HG02870 (cell line): ENCODE measurements at regions not wholly inside any gene's neighbourhood (a gene's known extent, or its start where the extent isn't known, plus 50 kb on each side); places are given as distances from the start of the nearest gene placed in this dataset.

Experiments used
- ATAC-seq: cut with Tn5 transposase; IDR thresholded peaks from one replicate; pipeline ENCODE4 v1.9.1; 2021; ENCODE audit warnings: mild to moderate bottlenecking, moderate library complexity; ENCODE audit not compliant: unreplicated experiment

GRCh38 chr2:41894563-41895333 is 153.1 kb upstream of the PKDCC start:
- no peak for ATAC-seq

GRCh38 chr2:41895334-41895664 is 152.5 kb upstream of the PKDCC start:
- no peak for ATAC-seq

- ATAC-seq: peak; percentile 97
Observed at GRCh38 chr2:41896186-41896846, 151.5 kb upstream of the PKDCC start.

DNA sequence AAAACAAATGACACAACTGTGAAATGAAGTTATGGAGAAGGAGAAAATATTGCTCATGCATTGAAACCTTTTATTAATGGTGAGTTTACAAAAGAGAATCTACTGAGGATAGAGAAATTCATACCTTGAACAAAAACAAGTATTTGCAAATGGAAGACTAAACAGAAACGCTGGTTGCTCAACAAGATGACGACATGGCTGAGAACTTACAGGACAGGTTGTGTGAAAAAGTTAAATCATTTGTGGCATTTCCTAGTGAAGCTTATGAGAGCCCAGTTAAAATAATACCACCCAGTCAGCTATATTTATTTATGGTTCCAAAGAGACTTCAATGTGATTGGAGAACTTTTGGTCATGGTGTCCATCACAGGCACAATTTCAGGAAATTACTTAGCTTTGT is 148.6 kb upstream of the PKDCC start:
- ATAC-seq: no peak

GRCh38 chr2:41900101-41900577 is 147.7 kb upstream of the PKDCC start:
- no peak for ATAC-seq

DNA sequence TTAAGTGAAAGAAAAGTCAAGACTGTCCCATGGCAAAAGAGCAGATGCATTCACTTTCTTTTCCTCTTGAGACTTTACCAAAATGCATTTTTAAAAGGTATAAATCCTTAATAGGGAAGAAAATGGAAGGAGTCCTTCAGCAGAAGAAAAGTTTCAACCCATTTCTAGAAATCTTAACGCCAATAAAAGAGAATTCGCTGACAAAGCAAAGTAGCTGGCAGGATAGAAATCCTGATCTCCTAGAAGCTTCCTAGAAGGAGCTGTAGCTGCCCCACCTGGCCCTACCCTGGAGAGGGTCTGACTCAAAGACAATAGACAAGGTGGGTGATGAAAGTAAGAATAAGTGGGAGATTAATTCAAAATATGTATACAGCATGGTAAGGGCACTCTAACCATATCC is 144.9 kb upstream of the PKDCC start:
- no peak for ATAC-seq

GRCh38 chr2:41903474-41904135 is 144.2 kb upstream of the PKDCC start:
- no peak for ATAC-seq

GRCh38 chr2:41904459-41904858 is 143.4 kb upstream of the PKDCC start:
- ATAC-seq: no peak

- ATAC-seq: no peak
Observed at GRCh38 chr2:41905597-41906337, 142.1 kb upstream of the PKDCC start.

DNA sequence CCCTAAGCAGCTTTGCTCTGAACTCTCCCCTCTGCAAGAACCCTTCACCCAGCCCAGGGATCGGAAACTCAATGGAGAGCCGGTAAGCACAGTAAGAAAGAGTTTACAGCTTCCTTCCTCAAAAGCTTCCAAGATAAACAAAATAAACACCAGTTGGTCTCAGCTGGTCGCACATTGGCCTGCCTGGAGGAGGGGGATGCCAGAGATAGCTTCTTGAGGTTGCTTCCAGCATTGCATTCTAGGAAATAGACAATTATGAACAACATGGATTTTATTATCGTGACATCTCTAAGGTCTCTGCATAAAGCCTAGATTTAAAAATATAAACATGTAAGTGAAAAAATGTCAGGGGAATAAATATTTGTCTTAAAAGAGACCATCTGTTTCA is 141.5 kb upstream of the PKDCC start:
- ATAC-seq: no peak

GRCh38 chr2:41907141-41907540 is 140.7 kb upstream of the PKDCC start:
- no peak for ATAC-seq

GRCh38 chr2:41907771-41908207 is 140.0 kb upstream of the PKDCC start:
- no peak for ATAC-seq

DNA sequence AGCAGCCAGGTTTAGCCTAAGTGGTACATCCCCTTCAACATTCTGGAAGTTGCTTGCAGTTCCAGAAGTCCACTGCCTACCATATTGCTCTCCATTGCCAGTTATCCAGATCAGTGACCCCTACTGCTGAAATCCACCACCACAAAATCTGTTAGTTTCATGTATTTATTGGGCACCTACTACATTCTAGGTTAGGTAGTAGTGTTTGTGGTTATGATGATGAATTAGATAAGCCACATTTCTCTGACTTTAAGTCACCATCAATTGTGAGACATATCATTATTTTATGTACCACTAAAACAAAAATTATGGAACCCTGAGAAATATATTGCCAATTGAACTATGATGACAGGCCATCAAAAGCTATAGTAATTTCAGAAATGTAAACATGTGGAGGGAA is 139.5 kb upstream of the PKDCC start:
- no peak for ATAC-seq

DNA sequence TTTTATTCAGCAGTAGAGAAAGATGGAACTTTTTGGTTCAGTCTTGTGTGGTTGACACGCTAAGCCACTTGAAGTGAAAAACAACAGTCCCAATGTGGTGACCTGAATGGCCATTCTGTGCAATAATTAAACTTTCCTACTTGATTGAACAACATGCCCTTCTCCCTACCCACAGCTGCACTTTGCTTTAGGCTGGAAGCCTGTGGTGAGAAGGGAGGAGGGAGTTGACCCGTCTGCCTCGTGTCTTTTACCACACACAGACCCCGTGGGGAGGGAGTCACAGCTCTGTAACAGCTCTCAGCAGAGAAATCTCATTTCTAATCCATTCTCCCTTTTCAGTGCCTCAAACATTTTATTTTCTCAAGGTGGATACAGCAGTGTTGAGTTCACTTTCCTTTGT is 138.2 kb upstream of the PKDCC start:
- no peak for ATAC-seq

DNA sequence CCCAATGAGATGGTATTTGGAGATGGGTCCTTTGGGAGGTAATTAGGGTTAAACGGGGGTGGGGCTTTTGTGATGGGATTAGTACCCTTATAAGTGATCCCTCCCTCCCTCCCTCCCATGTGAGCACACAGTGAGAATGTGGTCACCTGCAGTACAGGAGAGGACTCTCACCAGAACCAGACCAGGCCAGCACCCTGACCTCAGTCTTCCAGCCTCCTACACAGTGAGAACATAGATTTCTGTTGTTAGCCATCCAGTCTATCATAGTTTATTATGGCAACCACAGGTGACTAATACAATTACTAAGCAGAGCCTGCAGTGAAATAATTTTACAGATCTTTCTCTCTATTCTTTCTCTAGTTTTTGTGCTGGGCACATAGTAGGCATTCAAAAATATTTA is 137.7 kb upstream of the PKDCC start:
- ATAC-seq: no peak

DNA sequence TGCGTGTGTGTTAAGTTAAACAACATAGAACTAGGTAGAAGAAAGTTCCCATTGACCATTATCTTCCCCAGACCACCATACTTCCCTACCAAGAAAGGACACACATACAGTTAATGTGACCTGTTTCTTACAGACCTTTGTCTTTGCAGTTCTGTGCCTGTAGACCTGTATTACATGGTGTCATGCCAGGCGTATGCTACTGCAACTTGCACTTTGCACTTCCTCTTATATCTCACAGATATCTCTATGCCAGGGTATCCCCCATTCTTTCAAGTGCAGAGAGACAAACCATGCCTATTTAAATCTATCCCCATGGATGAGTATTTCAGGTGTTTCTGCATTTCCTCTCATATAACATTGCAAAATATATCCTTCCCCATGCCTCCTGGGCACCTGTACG is 136.8 kb upstream of the PKDCC start:
- ATAC-seq: no peak

- ATAC-seq: no peak
Observed at GRCh38 chr2:41912337-41912736, 135.5 kb upstream of the PKDCC start.

DNA sequence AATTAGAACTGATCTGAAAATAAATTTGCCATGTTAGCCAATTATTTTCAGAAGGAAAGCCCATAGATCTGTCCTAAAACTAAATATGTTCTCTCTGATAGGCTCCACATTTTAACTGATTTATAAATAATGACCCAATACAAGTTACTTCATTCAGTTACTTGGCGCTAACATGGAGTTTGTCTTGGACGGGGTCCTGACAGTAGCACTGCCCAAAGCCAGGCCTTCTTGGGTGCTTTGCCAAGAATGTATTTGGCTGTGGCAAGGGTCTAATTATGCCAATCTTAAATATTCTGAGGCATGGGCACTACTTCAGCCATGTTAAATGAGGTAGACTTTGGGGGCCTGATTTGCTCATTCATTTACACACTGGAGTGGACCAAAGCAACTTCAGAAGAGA is 135.0 kb upstream of the PKDCC start:
- no peak for ATAC-seq

- no peak for ATAC-seq
Observed at GRCh38 chr2:41913311-41913710, 134.5 kb upstream of the PKDCC start.

DNA sequence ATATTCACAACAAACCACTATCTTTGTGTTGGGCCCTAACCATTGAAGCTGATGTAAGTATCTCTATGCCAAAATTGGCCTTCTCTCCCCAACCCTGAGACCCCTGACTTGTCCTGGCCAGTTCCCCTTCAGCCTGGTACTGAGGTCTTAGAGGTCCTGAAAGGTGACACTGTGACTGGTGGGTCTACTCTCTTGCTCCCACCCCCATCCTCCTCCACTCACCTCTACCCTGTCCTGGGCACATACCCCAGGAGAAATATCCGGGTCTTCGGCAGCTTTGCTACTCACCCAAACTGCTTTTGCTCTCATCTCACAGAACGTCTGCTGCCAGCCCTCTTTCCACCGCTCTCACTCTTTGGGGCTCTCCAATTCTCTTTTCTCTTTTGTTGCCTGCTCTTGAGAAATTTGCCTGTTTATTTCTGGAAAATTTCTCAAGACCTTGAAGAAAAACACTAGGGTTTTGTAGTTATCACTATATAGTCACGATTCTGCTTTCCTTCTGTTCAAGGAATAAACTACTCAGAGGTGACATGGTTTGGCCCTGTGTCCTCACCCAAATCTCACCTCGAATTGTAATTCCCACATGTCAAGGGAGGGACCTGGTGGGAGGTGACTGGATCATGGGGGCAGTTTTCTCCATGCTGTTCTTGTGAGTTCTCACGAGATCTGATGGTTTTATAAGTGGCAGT is 133.8 kb upstream of the PKDCC start:
- ATAC-seq: no peak

DNA sequence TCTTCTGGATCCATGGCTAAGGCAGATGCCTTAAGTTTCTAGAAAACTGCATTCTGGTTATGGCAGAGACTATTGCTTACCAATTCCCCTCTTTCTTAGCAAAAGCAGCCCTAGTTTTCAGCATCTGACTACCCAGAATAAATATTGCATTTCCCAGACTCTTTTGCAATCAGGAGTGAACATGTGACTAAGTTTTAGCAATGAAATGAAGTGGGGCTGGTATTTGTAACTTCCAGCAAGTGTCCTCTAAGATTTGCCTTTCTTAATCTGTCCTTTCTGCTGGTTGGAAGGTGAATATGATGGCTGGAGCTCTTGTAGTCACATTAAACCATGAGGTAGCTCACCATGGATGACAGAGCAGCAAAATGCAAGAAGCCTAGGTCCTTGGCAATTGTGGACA is 132.9 kb upstream of the PKDCC start:
- no peak for ATAC-seq
